ENCODE measurements at regions not wholly inside any gene's neighbourhood (a gene's known extent, or its start where the extent isn't known, plus 50 kb on each side); places are given as distances from the start of the nearest gene placed in this dataset.

GRCh38 chr2:128550389-128550788, 231.7 kb upstream of the HS6ST1 start:
- ATAC-seq (no peak), FAIRE-seq (no peak), DNase-seq (ENCODE audit: extremely low read depth in 1 of 4, low spot score in 3 of 4) (no peak)
- intact Hi-C loops (cut with micrococcal nuclease) (no loop called here), in situ Hi-C loops (cut with MboI) (no loop called here)
- WGBS (ENCODE audit: insufficient coverage, low coverage, missing lambda C conversion rate) = 2% methylated on average over 6 of the region's 6 CpGs
- Histone ChIP-seq H2AFZ (ENCODE audit: low read depth, low read length) (no peak overlapping the region), H3K9me1 (ENCODE audit: control insufficient read depth, insufficient read depth, low read length) (no peaks in the 10 kb centered on the region), H3K4me1 (replicated peaks in 1 of 2; ENCODE audit: control insufficient read depth in 2 of 2, insufficient read depth in 2 of 2, low read length in 2 of 2) (no peaks in the 10 kb centered on the region), H3K27ac (ENCODE audit: extremely low read depth, low read depth, low read length) (no peak overlapping the region), H3K79me2 (ENCODE audit: control insufficient read depth, insufficient read depth, low read length) (no peaks in the 10 kb centered on the region), H3K9me3 (replicated peaks; ENCODE audit: control insufficient read depth, insufficient read depth, low read depth, low read length) (no peaks in the 10 kb centered on the region), H4K20me1 (replicated peaks; ENCODE audit: control insufficient read depth, insufficient read depth, low read length) (no peaks in the 10 kb centered on the region), H3K9ac (ENCODE audit: insufficient read depth in 1 of 2, low read depth in 2 of 2, low read length in 2 of 2) (no peak overlapping the region), H3K36me3 (ENCODE audit: control insufficient read depth, insufficient read depth, low read length) (no peaks in the 10 kb centered on the region), H3K27me3 (ENCODE audit: control insufficient read depth in 2 of 2, insufficient read depth in 2 of 2, low read length in 2 of 2) (peaks cover 3 to 43% of the 10 kb centered on the region in 2 experiments; a peak in 3 of 5 replicates), H3K4me3 (no peak overlapping the region), H3K4me2 (ENCODE audit: insufficient read depth, low read length) (no peak overlapping the region)
- ChIA-PET CTCF (ENCODE audit: low intra/inter-chr PET ratio) (no interaction called here), POLR2A (no interaction called here)
- no TSS peak for BruUV-seq (replicated peaks)
- no peak for TF ChIP-seq TCF3 (CRISPR knock-in tag; IDR thresholded peaks at IDR 0.05)
- no peak for TF ChIP-seq PCBP2 (IDR thresholded peaks at IDR 0.05; ENCODE audit: low read depth, low read length, poor library complexity, severe bottlenecking)
- no peak for TF ChIP-seq NCOA2 (IDR thresholded peaks at IDR 0.05; ENCODE audit: partially characterized antibody in 2 of 2)
- no peak for TF ChIP-seq PKNOX1 (IDR thresholded peaks at IDR 0.05)
- no peak for TF ChIP-seq SRF (CRISPR knock-in tag; IDR thresholded peaks at IDR 0.05)
- TF ChIP-seq ELF4 (CRISPR knock-in tag; IDR thresholded peaks at IDR 0.05) = no peak
- no peak for TF ChIP-seq ZNF77 (CRISPR knock-in tag; IDR thresholded peaks at IDR 0.05)
- TF ChIP-seq FOXK1 (CRISPR knock-in tag; IDR thresholded peaks at IDR 0.05; ENCODE audit: borderline replicate concordance) = no peak
- no peak for TF ChIP-seq MTA1 (IDR thresholded peaks at IDR 0.05; ENCODE audit: borderline replicate concordance)
